ENCODE measurements at regions not wholly inside any gene's neighbourhood (a gene's known extent, or its start where the extent isn't known, plus 50 kb on each side); places are given as distances from the start of the nearest gene placed in this dataset.
"Not testable (repeated sequence)": the region's sequence is repeated elsewhere in the genome, so short reads cannot be mapped to it uniquely, and the experiment has no call there.

GRCh38 chr3:194945508-194945907 is 259.8 kb downstream of the FAM43A start:
- DNase-seq (ENCODE audit: low read depth, low spot score) = no peak

- no peak for DNase-seq (ENCODE audit: low read depth, low spot score)
These were observed 260.4 kb downstream of the FAM43A start for GRCh38 chr3:194946091-194946490.

GRCh38 chr3:194949592-194949991 is 263.9 kb downstream of the FAM43A start:
- no peak for DNase-seq (ENCODE audit: low read depth, low spot score)

GRCh38 chr3:194950906-194951628 is 265.4 kb downstream of the FAM43A start:
- DNase-seq (ENCODE audit: low read depth, low spot score) = no peak

- DNase-seq (ENCODE audit: low read depth, low spot score) = not testable (repeated sequence)
These were observed 265.9 kb downstream of the FAM43A start for GRCh38 chr3:194951629-194951920.

GRCh38 chr3:194951931-194952582 is 266.4 kb downstream of the FAM43A start:
- no peak for DNase-seq (ENCODE audit: low read depth, low spot score)

- DNase-seq (ENCODE audit: low read depth, low spot score) = no peak
These were observed 267.2 kb downstream of the FAM43A start for GRCh38 chr3:194952841-194953241.

GRCh38 chr3:194953291-194953690 is 267.6 kb downstream of the FAM43A start:
- DNase-seq (ENCODE audit: low read depth, low spot score) = no peak

- no peak for DNase-seq (ENCODE audit: low read depth, low spot score)
These were observed 269.9 kb downstream of the FAM43A start for GRCh38 chr3:194955546-194955945.

GRCh38 chr3:194955979-194956696 is 270.5 kb downstream of the FAM43A start:
- DNase-seq (ENCODE audit: low read depth, low spot score) = no peak

- DNase-seq (ENCODE audit: low read depth, low spot score) = no peak
These were observed 271.2 kb downstream of the FAM43A start for GRCh38 chr3:194956697-194957396.

- DNase-seq (ENCODE audit: low read depth, low spot score) = no peak
These were observed 272.1 kb downstream of the FAM43A start for GRCh38 chr3:194957743-194958240.

GRCh38 chr3:194959217-194959616 is 273.5 kb downstream of the FAM43A start:
- DNase-seq (ENCODE audit: low read depth, low spot score) = no peak

GRCh38 chr3:194959666-194960065 is 274.0 kb downstream of the FAM43A start:
- not testable (repeated sequence) for DNase-seq (ENCODE audit: low read depth, low spot score)

- DNase-seq (ENCODE audit: low read depth, low spot score) = no peak
These were observed 274.9 kb downstream of the FAM43A start for GRCh38 chr3:194960446-194961032.

- DNase-seq (ENCODE audit: low read depth, low spot score) = no peak
These were observed 275.5 kb downstream of the FAM43A start for GRCh38 chr3:194961149-194961548.

- DNase-seq (ENCODE audit: low read depth, low spot score) = no peak
These were observed 275.9 kb downstream of the FAM43A start for GRCh38 chr3:194961571-194961970.

GRCh38 chr3:194962056-194962455 is 276.4 kb downstream of the FAM43A start:
- DNase-seq (ENCODE audit: low read depth, low spot score) = no peak

GRCh38 chr3:194964809-194965208 is 279.1 kb downstream of the FAM43A start:
- no peak for DNase-seq (ENCODE audit: low read depth, low spot score)

- no peak for DNase-seq (ENCODE audit: low read depth, low spot score)
These were observed 281.8 kb downstream of the FAM43A start for GRCh38 chr3:194967151-194968117.

Measured in astrocyte of the hippocampus (primary cell).